ENCODE measurements at regions not wholly inside any gene's neighbourhood (a gene's known extent, or its start where the extent isn't known, plus 50 kb on each side); places are given as distances from the start of the nearest gene placed in this dataset.

GRCh38 chr2:128450211-128451024, 131.8 kb upstream of the HS6ST1 start:
- TF ChIP-seq, protein P1, sequence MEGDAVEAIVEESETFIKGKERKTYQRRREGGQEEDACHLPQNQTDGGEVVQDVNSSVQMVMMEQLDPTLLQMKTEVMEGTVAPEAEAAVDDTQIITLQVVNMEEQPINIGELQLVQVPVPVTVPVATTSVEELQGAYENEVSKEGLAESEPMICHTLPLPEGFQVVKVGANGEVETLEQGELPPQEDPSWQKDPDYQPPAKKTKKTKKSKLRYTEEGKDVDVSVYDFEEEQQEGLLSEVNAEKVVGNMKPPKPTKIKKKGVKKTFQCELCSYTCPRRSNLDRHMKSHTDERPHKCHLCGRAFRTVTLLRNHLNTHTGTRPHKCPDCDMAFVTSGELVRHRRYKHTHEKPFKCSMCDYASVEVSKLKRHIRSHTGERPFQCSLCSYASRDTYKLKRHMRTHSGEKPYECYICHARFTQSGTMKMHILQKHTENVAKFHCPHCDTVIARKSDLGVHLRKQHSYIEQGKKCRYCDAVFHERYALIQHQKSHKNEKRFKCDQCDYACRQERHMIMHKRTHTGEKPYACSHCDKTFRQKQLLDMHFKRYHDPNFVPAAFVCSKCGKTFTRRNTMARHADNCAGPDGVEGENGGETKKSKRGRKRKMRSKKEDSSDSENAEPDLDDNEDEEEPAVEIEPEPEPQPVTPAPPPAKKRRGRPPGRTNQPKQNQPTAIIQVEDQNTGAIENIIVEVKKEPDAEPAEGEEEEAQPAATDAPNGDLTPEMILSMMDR (IDR thresholded peaks at IDR 0.05), result no peak
- no peak for TF ChIP-seq POLR2A (IDR thresholded peaks at IDR 0.05)
- no peak for TF ChIP-seq POLR2AphosphoS5 (IDR thresholded peaks at IDR 0.05)

Data from prostate gland (tissue), 2 donors.